Colon (tissue), 2 donors: ENCODE measurements at regions not wholly inside any gene's neighbourhood (a gene's known extent, or its start where the extent isn't known, plus 50 kb on each side); places are given as distances from the start of the nearest gene placed in this dataset.
"Not testable (repeated sequence)": the region's sequence is repeated elsewhere in the genome, so short reads cannot be mapped to it uniquely, and the experiment has no call there.

Experiments used
- FAIRE-seq: peaks from 2 replicates; lab custom pipeline; 2012; peaks lifted over from hg19 to GRCh38; lab: Jason Lieb, UNC
- donor health status: control.
- donor health status: control.

- FAIRE-seq, result no peak
Observed at GRCh38 chr1:79287982-79288381, 281.5 kb upstream of the ADGRL4 start.

- no peak for FAIRE-seq
Observed at GRCh38 chr1:79285667-79286066, 279.1 kb upstream of the ADGRL4 start.

GRCh38 chr1:79283451-79283850 is 276.9 kb upstream of the ADGRL4 start:
- FAIRE-seq, result no peak

GRCh38 chr1:79281442-79281841 is 274.9 kb upstream of the ADGRL4 start:
- FAIRE-seq, result no peak

GRCh38 chr1:79271759-79272158 is 265.2 kb upstream of the ADGRL4 start:
- no peak for FAIRE-seq

GRCh38 chr1:79264975-79265818 is 258.7 kb upstream of the ADGRL4 start:
- FAIRE-seq, result no peak

- no peak for FAIRE-seq
Observed at GRCh38 chr1:79264285-79264684, 257.8 kb upstream of the ADGRL4 start.

GRCh38 chr1:79262745-79263258 is 256.3 kb upstream of the ADGRL4 start:
- FAIRE-seq, result no peak

- no peak for FAIRE-seq
Observed at GRCh38 chr1:79259390-79260336, 253.1 kb upstream of the ADGRL4 start.

GRCh38 chr1:79255421-79255820 is 248.9 kb upstream of the ADGRL4 start:
- no peak for FAIRE-seq

GRCh38 chr1:79252598-79252997 is 246.1 kb upstream of the ADGRL4 start:
- no peak for FAIRE-seq

- no peak for FAIRE-seq
Observed at GRCh38 chr1:79239840-79240239, 233.3 kb upstream of the ADGRL4 start.

GRCh38 chr1:79235301-79236002 is 228.9 kb upstream of the ADGRL4 start:
- no peak for FAIRE-seq

GRCh38 chr1:79232818-79233217 is 226.3 kb upstream of the ADGRL4 start:
- FAIRE-seq, result no peak

GRCh38 chr1:79230751-79231150 is 224.2 kb upstream of the ADGRL4 start:
- FAIRE-seq, result not testable (repeated sequence)

GRCh38 chr1:79226963-79227362 is 220.4 kb upstream of the ADGRL4 start:
- FAIRE-seq, result no peak

- FAIRE-seq, result no peak
Observed at GRCh38 chr1:79224537-79224936, 218.0 kb upstream of the ADGRL4 start.

GRCh38 chr1:79220509-79220908 is 214.0 kb upstream of the ADGRL4 start:
- FAIRE-seq, result no peak

- no peak for FAIRE-seq
Observed at GRCh38 chr1:79215311-79215710, 208.8 kb upstream of the ADGRL4 start.

GRCh38 chr1:79207786-79208185 is 201.3 kb upstream of the ADGRL4 start:
- no peak for FAIRE-seq

GRCh38 chr1:79207331-79207730 is 200.8 kb upstream of the ADGRL4 start:
- no peak for FAIRE-seq

GRCh38 chr1:79204779-79205479 is 198.4 kb upstream of the ADGRL4 start:
- no peak for FAIRE-seq
